GM23338 (cell line): ENCODE measurements at regions not wholly inside any gene's neighbourhood (a gene's known extent, or its start where the extent isn't known, plus 50 kb on each side); places are given as distances from the start of the nearest gene placed in this dataset.

Experiments
- CREB1 ChIP-seq: fragments of 250-450 bp; sonication (Bioruptor Pico); IDR thresholded peaks from 2 replicates; pipeline ENCODE4 v1.5.0; 2020; ENCODE audit warnings: low read depth, mild to moderate bottlenecking, moderate library complexity
- EZH2 ChIP-seq: fragments of 200-600 bp; sonication (generic); IDR thresholded peaks from one replicate; pipeline ENCODE4 v1.8.0; 2017; ENCODE audit warnings: antibody characterized with exemption, mild to moderate bottlenecking, low read depth; ENCODE audit not compliant: unreplicated experiment
- EZH2phosphoT487 ChIP-seq: fragments of 200-600 bp; sonication (generic); IDR thresholded peaks from one replicate; pipeline ENCODE4 v1.8.1; 2018; ENCODE audit warnings: antibody characterized with exemption; ENCODE audit not compliant: unreplicated experiment
- JUNB ChIP-seq: IDR thresholded peaks from one replicate; pipeline ENCODE4 v1.6.1; 2016; ENCODE audit warnings: antibody characterized with exemption; ENCODE audit not compliant: unreplicated experiment
- NANOG ChIP-seq: IDR thresholded peaks from 2 replicates; pipeline ENCODE4 v1.6.1; 2016; ENCODE audit warnings: antibody characterized with exemption, borderline replicate concordance
- POLR2AphosphoS5 ChIP-seq: IDR thresholded peaks from 2 replicates; pipeline ENCODE4 v1.6.1; 2016; ENCODE audit warnings: antibody characterized with exemption, low read depth
- REST ChIP-seq: IDR thresholded peaks from one replicate; pipeline ENCODE4 v1.6.1; 2018; ENCODE audit warnings: antibody characterized with exemption; ENCODE audit not compliant: unreplicated experiment
- ZNF114 ChIP-seq: fragments of 250-450 bp; sonication (Bioruptor Pico); IDR thresholded peaks from 2 replicates; pipeline ENCODE4 v1.5.0; 2020; ENCODE audit warnings: mild to moderate bottlenecking, moderate library complexity
- ZNF331 ChIP-seq: fragments of 250-450 bp; sonication (Bioruptor Pico); IDR thresholded peaks from 2 replicates; pipeline ENCODE4 v1.5.0; 2020; ENCODE audit warnings: low read depth, mild to moderate bottlenecking, moderate library complexity
- TF ChIP-seq, protein P1 (sequence below), 2 experiments: fragments of 200-600 bp in 1 of 2; sonication (generic) in 1 of 2; conservative IDR thresholded peaks; 2 replicates each; pipeline versions ENCODE4 v1.5.1 to v1.6.1; 2016 to 2017; ENCODE audit warnings: antibody characterized with exemption in 2 of 2, low read depth in 2 of 2, mild to moderate bottlenecking in 2 of 2, moderate library complexity in 1 of 2
- TF ChIP-seq, protein P2 (sequence below): IDR thresholded peaks from 2 replicates; pipeline ENCODE4 v1.6.1; 2016; ENCODE audit warnings: antibody characterized with exemption

GRCh38 chr13:76523740-76524340, 362.4 kb downstream of the KCTD12 start:
- TF ChIP-seq, protein P1, sequence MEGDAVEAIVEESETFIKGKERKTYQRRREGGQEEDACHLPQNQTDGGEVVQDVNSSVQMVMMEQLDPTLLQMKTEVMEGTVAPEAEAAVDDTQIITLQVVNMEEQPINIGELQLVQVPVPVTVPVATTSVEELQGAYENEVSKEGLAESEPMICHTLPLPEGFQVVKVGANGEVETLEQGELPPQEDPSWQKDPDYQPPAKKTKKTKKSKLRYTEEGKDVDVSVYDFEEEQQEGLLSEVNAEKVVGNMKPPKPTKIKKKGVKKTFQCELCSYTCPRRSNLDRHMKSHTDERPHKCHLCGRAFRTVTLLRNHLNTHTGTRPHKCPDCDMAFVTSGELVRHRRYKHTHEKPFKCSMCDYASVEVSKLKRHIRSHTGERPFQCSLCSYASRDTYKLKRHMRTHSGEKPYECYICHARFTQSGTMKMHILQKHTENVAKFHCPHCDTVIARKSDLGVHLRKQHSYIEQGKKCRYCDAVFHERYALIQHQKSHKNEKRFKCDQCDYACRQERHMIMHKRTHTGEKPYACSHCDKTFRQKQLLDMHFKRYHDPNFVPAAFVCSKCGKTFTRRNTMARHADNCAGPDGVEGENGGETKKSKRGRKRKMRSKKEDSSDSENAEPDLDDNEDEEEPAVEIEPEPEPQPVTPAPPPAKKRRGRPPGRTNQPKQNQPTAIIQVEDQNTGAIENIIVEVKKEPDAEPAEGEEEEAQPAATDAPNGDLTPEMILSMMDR (conservative IDR thresholded peaks at IDR 0.05; ENCODE audit: low read depth in 2 of 2), result no peak
- TF ChIP-seq ZNF114 (CRISPR knock-in tag), result no peak
- TF ChIP-seq POLR2AphosphoS5, result no peak
- no peak for TF ChIP-seq NANOG
- no peak for TF ChIP-seq REST
- no peak for TF ChIP-seq EZH2phosphoT487
- TF ChIP-seq EZH2, result no peak
- no peak for TF ChIP-seq CREB1 (CRISPR knock-in tag)
- TF ChIP-seq, protein P2, sequence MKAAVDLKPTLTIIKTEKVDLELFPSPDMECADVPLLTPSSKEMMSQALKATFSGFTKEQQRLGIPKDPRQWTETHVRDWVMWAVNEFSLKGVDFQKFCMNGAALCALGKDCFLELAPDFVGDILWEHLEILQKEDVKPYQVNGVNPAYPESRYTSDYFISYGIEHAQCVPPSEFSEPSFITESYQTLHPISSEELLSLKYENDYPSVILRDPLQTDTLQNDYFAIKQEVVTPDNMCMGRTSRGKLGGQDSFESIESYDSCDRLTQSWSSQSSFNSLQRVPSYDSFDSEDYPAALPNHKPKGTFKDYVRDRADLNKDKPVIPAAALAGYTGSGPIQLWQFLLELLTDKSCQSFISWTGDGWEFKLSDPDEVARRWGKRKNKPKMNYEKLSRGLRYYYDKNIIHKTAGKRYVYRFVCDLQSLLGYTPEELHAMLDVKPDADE, result no peak
- TF ChIP-seq JUNB, result no peak
- no peak for TF ChIP-seq ZNF331 (CRISPR knock-in tag)
